GM10248 (cell line): ENCODE measurements at regions not wholly inside any gene's neighbourhood (a gene's known extent, or its start where the extent isn't known, plus 50 kb on each side); places are given as distances from the start of the nearest gene placed in this dataset.

Experiments used
- CTCF ChIA-PET: fragments of 300-600 bp; sonication (Branson Sonifier 250); formaldehyde crosslinking; extraction: SDS; loops from one replicate; lab custom pipeline; 2021; ENCODE audit warnings: antibody characterized with exemption; lab: Yijun Ruan, JAX
- POLR2A ChIA-PET: fragments of 350-650 bp; sonication (Branson Sonifier 250); formaldehyde crosslinking; extraction: SDS; loops from one replicate; lab custom pipeline; 2020; ENCODE audit warnings: antibody characterized with exemption; lab: Yijun Ruan, JAX
- DNase-seq: peaks from one replicate; pipeline ENCODE4 v3.0.0; 2012; ENCODE audit errors: extremely low spot score
- TF ChIP-seq, protein P1 (sequence below): IDR thresholded peaks from 2 replicates; pipeline ENCODE4 v1.5.1; 2012; ENCODE audit warnings: mild to moderate bottlenecking, low read depth; ENCODE audit errors: extremely low read depth, missing control alignments, control extremely low read depth

DNA sequence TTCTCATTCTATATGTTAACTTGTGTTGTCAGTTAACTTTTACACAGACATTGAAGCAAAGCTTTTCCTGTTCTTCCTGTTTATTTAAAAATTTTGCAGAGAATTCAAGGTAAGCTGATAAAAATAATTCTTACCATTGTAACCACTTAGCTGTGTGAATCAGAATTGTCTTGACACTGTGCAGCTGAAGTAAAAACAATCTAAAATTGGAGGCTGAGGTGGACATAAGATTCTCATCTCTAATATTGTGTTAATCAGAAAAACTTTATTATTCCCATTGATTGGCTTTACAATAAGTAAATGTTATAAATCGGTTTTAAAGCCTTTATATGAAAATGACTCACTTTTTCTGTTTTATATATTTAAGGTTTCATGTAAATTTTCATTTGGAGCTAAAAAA lies 240.3 kb upstream of the PLEKHG7 start:
- CTCF ChIA-PET: interaction anchor here (0.8 to 2.4 kb wide), 4 partner anchors 11 to 17 kb away, joined by 3 to 15 read pairs (median 4); no protein-coding TSS in a partner anchor
- POLR2A ChIA-PET: interaction anchor here (1.2 kb wide), 1 partner anchor 317 kb away, joined by 5 read pairs; the partner anchor contains the start of gene BTG1
- no peak for DNase-seq
- TF ChIP-seq, protein P1, sequence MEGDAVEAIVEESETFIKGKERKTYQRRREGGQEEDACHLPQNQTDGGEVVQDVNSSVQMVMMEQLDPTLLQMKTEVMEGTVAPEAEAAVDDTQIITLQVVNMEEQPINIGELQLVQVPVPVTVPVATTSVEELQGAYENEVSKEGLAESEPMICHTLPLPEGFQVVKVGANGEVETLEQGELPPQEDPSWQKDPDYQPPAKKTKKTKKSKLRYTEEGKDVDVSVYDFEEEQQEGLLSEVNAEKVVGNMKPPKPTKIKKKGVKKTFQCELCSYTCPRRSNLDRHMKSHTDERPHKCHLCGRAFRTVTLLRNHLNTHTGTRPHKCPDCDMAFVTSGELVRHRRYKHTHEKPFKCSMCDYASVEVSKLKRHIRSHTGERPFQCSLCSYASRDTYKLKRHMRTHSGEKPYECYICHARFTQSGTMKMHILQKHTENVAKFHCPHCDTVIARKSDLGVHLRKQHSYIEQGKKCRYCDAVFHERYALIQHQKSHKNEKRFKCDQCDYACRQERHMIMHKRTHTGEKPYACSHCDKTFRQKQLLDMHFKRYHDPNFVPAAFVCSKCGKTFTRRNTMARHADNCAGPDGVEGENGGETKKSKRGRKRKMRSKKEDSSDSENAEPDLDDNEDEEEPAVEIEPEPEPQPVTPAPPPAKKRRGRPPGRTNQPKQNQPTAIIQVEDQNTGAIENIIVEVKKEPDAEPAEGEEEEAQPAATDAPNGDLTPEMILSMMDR: no peak

DNA sequence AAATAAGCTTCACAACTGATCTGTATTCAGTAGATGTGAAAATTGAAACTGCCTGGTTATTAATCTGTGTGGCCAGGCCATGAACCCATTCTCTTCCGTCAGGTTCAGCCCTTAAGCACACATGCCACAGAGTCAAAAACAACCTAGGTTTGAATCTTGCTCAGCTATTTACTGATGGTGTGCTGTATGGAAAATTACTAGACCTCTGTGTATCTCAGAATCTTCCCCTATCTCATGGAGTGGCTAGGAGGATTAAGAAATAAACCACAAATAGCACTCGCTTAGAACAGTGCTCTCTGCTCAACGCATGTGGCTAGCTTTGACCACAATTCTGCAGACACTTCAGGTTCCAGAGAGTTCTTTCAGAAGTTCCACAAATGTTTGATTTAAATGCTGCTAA lies 240.7 kb upstream of the PLEKHG7 start:
- TF ChIP-seq, protein P1: no peak
- POLR2A ChIA-PET: interaction anchor here (1.2 kb wide), 1 partner anchor 316 kb away, joined by 5 read pairs; the partner anchor contains the start of gene BTG1
- CTCF ChIA-PET: interaction anchor here (0.8 to 2.4 kb wide), 4 partner anchors 11 to 17 kb away, joined by 3 to 15 read pairs (median 4); no protein-coding TSS in a partner anchor
- no peak for DNase-seq

DNA sequence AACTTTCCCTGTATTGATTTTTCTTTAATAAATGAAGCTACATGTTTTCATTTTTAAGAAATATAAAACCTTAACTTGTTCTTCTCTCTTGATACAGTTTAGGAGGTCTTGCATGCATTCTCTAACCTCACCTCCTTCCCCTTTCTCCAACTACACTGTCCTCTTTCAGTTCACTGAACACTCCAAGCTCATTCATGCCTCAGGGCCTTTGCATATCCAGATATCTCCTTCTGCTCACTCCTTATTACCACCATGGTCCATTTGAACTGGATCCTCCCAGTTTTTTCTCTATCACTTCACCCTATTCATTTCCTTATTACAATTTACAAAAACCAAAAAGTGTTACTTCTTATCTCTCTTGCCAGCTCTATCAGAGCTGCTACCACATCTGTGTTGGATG lies 242.9 kb upstream of the PLEKHG7 start:
- DNase-seq: no peak
- TF ChIP-seq, protein P1: no peak
- POLR2A ChIA-PET: interaction anchor here (1.1 kb wide), 1 partner anchor 100 kb away, joined by 8 read pairs; no protein-coding TSS in a partner anchor
- CTCF ChIA-PET: interaction anchor here (1.1 to 1.4 kb wide), 5 partner anchors 8 to 51 kb away, joined by 3 to 4 read pairs (median 3); no protein-coding TSS in a partner anchor

DNA sequence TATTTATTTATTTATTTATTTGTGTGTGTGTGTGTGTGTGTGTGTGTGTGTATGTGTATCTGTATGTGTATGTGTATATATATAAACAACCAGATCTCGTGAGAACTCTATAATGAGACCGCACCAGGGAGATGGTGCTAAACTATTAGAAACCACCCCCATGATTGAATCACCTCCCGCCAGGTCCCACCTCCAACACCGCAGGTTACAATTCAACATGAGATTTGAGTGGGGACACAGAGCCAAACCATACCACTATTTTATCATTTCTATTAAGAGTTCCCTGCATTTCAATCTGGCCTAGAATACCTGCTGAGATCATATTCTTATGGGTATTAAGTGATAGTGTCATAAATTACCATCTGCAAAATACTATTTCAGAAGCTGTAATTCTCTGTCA lies 243.8 kb upstream of the PLEKHG7 start:
- TF ChIP-seq, protein P1: no peak
- CTCF ChIA-PET: interaction anchor here (1.1 to 1.4 kb wide), 2 partner anchors 13 to 50 kb away, joined by 3 to 4 read pairs; no protein-coding TSS in a partner anchor
- POLR2A ChIA-PET: no interaction called here
- no peak for DNase-seq

DNA sequence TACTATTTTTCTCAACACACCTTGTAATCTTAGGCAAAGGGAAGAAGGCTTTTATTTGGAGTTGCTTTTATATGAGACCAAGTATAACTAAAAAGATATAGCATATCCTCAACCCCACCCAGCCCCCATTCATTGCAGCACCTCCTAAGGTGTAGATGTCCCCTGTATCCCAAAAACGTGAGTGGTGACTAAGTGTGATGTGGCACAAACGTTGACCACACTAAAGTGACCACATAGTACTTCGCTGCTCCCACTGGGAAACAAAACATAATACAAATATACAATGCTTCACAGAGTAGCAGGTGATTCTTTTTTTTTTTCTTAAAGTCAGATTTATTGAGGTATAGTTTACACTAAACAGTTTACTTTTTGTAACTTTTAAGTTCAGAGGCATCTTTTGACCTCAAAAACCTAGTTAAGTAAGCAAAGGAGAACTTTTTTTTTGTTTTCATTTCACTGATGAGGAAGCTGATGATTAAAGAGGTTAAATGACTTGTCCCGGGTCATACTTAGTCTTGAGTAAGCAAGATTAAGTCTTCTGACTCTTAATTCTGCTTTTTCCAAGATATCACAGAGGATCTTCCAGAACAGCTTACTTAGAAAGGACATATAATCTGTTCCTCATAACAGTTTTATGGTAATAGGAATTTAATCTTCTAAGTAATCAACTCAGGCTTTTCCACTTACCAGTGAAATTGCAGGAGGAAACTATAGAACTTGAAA lies 245.2 kb upstream of the PLEKHG7 start:
- DNase-seq: no peak
- POLR2A ChIA-PET: no interaction called here
- CTCF ChIA-PET: no interaction called here
- TF ChIP-seq, protein P1: no peak

DNA sequence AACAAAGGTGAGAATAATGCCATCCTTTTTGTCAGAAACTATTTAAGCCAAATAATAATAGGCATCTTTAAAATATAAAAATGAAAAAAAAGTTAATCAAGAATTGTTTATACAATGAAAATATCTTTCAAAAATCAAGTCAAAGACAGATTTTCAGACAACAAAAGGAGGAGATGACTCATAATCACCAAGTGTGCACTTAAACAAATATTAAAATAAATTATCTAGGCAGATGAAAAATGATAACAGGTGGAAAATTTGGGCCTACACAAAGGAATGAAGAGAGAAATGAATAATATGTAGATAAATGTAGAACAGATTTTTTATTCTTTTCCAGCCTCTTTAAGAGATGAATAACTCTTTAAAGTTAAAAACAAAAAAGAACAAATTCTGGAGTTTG lies 250.0 kb upstream of the PLEKHG7 start:
- ChIA-PET POLR2A (no interaction called here), CTCF (no interaction called here)
- no peak for DNase-seq
- TF ChIP-seq, protein P1: no peak
